Esophagus (tissue), 2 donors: ENCODE measurements at regions not wholly inside any gene's neighbourhood (a gene's known extent, or its start where the extent isn't known, plus 50 kb on each side); places are given as distances from the start of the nearest gene placed in this dataset.

ENCODE experiments used
- H3K27ac ChIP-seq, 2 donors: one replicate each; pipeline ENCODE4 v1.5.1; 2013; ENCODE audit warnings: low read depth in 2 of 2, mild to moderate bottlenecking in 2 of 2, inconsistent platforms in 1 of 2, low read length in 1 of 2, moderate library complexity in 1 of 2
- H3K27me3 ChIP-seq, 2 donors: one replicate each; pipeline ENCODE4 v1.6.1; 2013; ENCODE audit warnings: low read length in 2 of 2, control low read depth in 1 of 2, mild to moderate bottlenecking in 1 of 2; ENCODE audit not compliant: insufficient read depth in 2 of 2, control insufficient read depth in 1 of 2
- H3K36me3 ChIP-seq, 2 donors: one replicate each; pipeline ENCODE4 v1.6.1; 2013; ENCODE audit warnings: low read length in 1 of 2; ENCODE audit not compliant: control insufficient read depth in 2 of 2, insufficient read depth in 2 of 2
- H3K4me1 ChIP-seq, 2 donors: one replicate each; pipeline ENCODE4 v1.6.1; 2013; ENCODE audit warnings: low read length in 1 of 2; ENCODE audit not compliant: control insufficient read depth in 2 of 2, insufficient read depth in 2 of 2
- H3K4me3 ChIP-seq, 2 donors: one replicate each; pipeline ENCODE4 v1.5.1; 2013; ENCODE audit warnings: low read length in 2 of 2, mild to moderate bottlenecking in 2 of 2, low read depth in 1 of 2, moderate library complexity in 1 of 2
- H3K9me3 ChIP-seq, 2 donors: one replicate each; pipeline ENCODE4 v1.6.1; 2013; ENCODE audit warnings: mild to moderate bottlenecking in 2 of 2, low read depth in 1 of 2, low read length in 1 of 2, moderate library complexity in 1 of 2; ENCODE audit not compliant: control insufficient read depth in 2 of 2, insufficient read depth in 1 of 2
- WGBS, 2 donors: extraction: QIAGEN DNeasy Blood & Tissue Kit; methylation state at CpG; one replicate each; pipeline ENCODE4 v1.1.7; 2013; 5-methylcytosine and 5-hydroxymethylcytosine counted together
- donor health status: healthy with polysubstance abuse.
- donor health status: Bipolar disorder and iron deficiency.

GRCh38 chr6:10111975-10112374 is 302.9 kb downstream of the TFAP2A start:
- 77 to 81% methylated on average over 7 of the region's 7 CpGs for WGBS, 2 donors
- Histone ChIP-seq H3K27ac (no peak overlapping the region), H3K36me3 (no peaks in the 10 kb centered on the region), H3K27me3 (no peaks in the 10 kb centered on the region), H3K4me3 (no peak overlapping the region), H3K4me1 (no peaks in the 10 kb centered on the region), H3K9me3 (no peaks in the 10 kb centered on the region)

GRCh38 chr6:10101551-10102252 is 313.2 kb downstream of the TFAP2A start:
- no peaks in the 10 kb centered on the region for H3K9me3 ChIP-seq
- no peaks in the 10 kb centered on the region for H3K27me3 ChIP-seq
- 79 to 87% methylated on average over 4 of the region's 4 CpGs for WGBS, 2 donors
- no peak overlapping the region for H3K27ac ChIP-seq
- peaks cover 0 to 2% of the 10 kb centered on the region in 2 donors for H3K4me1 ChIP-seq
- no peak overlapping the region for H3K4me3 ChIP-seq
- no peaks in the 10 kb centered on the region for H3K36me3 ChIP-seq

DNA sequence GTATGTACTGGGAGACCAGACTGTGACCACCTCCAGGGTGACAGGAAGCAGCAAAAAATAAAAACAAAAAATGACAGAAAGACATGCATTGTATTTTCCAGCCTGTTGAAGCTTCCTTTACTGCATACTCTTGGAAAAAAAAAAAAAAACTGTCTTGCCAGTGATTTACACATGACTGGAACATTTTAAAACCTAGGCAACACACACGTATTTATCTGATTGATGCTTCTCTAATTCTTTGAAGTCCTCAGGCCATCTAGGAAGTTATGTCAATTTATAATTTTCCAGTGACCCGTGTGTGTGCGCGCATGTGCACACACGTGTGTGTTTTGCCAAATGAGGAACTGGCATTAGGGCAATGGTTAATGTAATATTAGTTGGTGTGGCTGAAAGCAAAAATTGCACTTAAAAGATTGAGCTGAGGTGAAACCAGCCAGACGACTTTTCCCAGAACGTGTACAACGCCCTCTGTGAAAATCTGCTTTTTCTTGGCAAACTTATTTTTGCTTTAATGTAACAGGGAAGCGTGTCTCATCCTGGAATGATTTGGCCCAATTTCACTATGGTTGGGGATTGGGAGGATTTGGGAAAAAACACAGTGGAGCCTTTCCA is 315.2 kb downstream of the TFAP2A start:
- Histone ChIP-seq H3K4me3 (peak overlapping the region; percentile 38 to 44), H3K4me1 (peaks cover 0 to 2% of the 10 kb centered on the region in 2 donors), H3K27ac (peak overlapping the region; percentile 71 to 72), H3K36me3 (no peaks in the 10 kb centered on the region), H3K27me3 (no peaks in the 10 kb centered on the region), H3K9me3 (no peaks in the 10 kb centered on the region)
- 35 to 36% methylated on average over 9 of the region's 9 CpGs for WGBS, 2 donors

DNA sequence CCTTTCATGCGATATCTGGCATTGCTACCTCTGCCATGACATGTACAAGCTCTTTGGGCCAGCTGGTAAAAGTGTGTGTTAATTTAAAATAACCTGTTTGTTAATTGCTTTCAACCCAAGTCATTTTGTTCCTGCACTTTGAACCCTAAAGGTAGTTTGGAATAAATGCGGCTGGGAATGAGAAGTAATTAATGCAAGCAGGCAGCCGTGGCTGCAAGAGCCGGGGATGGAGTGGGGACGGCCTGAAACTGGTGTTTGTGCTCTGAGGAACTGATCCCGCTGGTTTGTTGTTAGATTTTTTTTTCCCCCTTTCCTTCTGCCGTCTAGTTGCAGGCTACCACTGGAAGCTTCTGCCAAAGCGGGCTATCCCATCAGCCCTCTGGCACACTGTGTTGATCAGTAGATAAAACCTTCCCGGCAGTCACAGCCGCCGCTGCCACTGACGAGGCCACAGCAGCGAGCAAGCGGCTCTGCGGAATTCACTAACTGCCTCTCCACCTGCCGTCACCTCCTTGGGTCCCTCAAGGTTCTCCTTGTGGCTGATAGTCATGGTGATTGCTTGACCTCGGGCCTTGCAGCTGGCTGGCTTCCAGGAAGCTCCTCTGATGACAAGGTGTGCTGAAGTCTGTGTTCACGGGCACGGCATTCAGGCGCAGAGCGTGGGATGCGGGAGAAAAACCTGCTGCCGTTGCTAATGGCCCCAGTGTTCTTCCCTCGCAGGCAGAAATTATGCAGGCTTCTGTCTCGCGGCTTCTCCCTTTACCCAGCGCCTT is 315.9 kb downstream of the TFAP2A start:
- WGBS, 2 donors: 32 to 40% methylated on average over 27 of the region's 27 CpGs
- H3K27me3 ChIP-seq: no peaks in the 10 kb centered on the region
- peaks cover 0 to 2% of the 10 kb centered on the region in 2 donors for H3K4me1 ChIP-seq
- H3K27ac ChIP-seq: peak overlapping the region; percentile 71 to 72
- H3K9me3 ChIP-seq: no peaks in the 10 kb centered on the region
- H3K4me3 ChIP-seq: peak overlapping the region; percentile 38 to 44
- no peaks in the 10 kb centered on the region for H3K36me3 ChIP-seq

GRCh38 chr6:10093282-10093681 is 321.6 kb downstream of the TFAP2A start:
- no peaks in the 10 kb centered on the region for H3K4me1 ChIP-seq
- H3K9me3 ChIP-seq: peaks cover 0 to 5% of the 10 kb centered on the region in 2 donors
- no peak overlapping the region for H3K4me3 ChIP-seq
- no peak overlapping the region for H3K27ac ChIP-seq
- H3K27me3 ChIP-seq: no peaks in the 10 kb centered on the region
- 89 to 95% methylated on average over 5 of the region's 5 CpGs for WGBS, 2 donors
- H3K36me3 ChIP-seq: no peaks in the 10 kb centered on the region

DNA sequence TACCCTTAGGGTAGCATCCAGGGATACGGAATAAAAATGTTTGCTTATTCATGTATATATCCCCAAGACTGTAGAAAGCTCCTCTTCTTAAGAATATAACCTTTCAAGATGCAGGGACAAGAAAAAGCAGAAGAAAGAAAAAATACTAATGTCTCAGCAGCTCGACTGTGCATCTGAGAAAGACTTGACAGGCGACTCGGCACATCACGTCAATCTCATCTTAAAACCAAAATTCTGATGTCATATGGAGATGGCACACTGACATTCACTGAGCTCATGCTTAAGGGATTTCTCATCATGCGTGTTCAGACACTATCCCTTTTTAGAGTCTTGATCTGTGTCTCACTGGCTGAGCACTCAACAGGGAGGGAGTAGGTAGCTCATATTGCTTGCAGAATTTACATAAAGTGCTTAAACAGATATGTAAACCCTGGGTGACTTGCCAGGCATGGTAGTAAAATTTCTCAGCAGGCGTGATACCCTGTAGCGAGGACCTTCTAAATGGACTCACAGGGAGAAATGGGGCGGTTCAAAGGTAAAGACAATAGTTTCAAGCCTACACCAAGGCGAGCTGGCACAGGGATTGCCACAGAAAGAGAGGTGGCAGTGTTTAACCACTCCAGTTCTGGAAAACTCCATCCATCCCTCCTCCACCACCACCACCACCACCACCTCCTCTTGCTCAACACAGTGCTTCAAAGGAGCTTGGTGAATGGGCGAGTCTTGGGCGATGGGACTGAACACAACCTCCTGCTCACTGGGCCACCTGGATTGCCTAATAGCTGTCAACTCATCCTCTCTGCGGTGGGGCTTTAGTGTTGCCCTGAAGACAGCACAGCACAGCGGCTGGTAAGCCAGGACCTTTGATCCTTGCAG is 330.5 kb downstream of the TFAP2A start:
- 67 to 72% methylated on average over 14 of the region's 14 CpGs for WGBS, 2 donors
- Histone ChIP-seq H3K27ac (no peak overlapping the region), H3K4me1 (no peaks in the 10 kb centered on the region), H3K36me3 (no peaks in the 10 kb centered on the region), H3K4me3 (no peak overlapping the region), H3K27me3 (no peaks in the 10 kb centered on the region), H3K9me3 (no peaks in the 10 kb centered on the region)

DNA sequence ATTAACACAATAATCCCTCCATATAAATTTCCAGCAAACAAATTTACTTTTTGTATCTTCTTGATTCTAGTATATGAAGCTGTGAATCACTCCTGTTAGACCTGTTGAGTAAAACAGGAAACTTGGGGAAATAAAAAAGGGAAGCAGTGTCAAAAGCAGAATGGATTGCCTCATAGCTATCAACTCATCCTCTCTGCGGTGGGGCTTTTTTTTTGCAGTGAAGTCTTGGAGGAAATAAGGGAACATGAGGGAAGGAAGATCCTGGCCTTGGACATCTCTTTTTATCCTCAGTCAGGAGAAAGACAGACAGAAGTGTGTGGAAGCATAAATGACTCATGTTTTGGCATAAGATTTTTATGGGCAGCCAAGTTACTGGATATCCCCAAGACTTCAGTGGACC is 332.5 kb downstream of the TFAP2A start:
- no peaks in the 10 kb centered on the region for H3K4me1 ChIP-seq
- no peak overlapping the region for H3K27ac ChIP-seq
- no peaks in the 10 kb centered on the region for H3K36me3 ChIP-seq
- no peaks in the 10 kb centered on the region for H3K9me3 ChIP-seq
- 37 to 39% methylated on average over 1 of the region's 1 CpG for WGBS, 2 donors
- H3K27me3 ChIP-seq: no peaks in the 10 kb centered on the region
- no peak overlapping the region for H3K4me3 ChIP-seq

GRCh38 chr6:10081957-10082356 is 332.9 kb downstream of the TFAP2A start:
- H3K27me3 ChIP-seq: no peaks in the 10 kb centered on the region
- H3K27ac ChIP-seq: peak overlapping the region in 1 of 2 donors; percentile 13
- WGBS, 2 donors: 79 to 82% methylated on average over 1 of the region's 1 CpG
- no peak overlapping the region for H3K4me3 ChIP-seq
- H3K36me3 ChIP-seq: no peaks in the 10 kb centered on the region
- H3K4me1 ChIP-seq: no peaks in the 10 kb centered on the region
- H3K9me3 ChIP-seq: no peaks in the 10 kb centered on the region

DNA sequence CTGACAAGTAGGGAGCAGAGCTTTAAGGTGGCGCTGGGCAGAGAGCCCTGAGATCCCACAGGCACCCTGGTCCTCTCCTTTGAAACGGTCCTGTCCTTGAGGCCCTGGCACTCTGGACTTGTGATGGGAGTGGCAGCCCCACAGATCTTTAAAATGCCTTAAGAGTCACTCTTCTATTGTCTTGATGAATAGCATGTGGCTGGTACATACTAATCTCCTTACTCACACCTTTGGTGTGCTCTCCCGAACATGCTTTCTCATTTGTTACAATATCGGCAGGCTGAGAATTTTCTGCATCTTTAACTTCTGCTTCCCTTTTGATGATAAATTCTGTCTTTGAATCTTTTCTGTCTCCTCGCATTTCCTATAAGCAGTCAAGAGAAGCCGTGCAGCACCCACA is 333.8 kb downstream of the TFAP2A start:
- Histone ChIP-seq H3K4me1 (no peaks in the 10 kb centered on the region), H3K27me3 (no peaks in the 10 kb centered on the region), H3K27ac (no peak overlapping the region), H3K9me3 (no peaks in the 10 kb centered on the region), H3K4me3 (no peak overlapping the region), H3K36me3 (no peaks in the 10 kb centered on the region)
- WGBS, 2 donors: 79% methylated on average over 6 of the region's 6 CpGs
